WTC11 (cell line): ENCODE measurements at regions not wholly inside any gene's neighbourhood (a gene's known extent, or its start where the extent isn't known, plus 50 kb on each side); places are given as distances from the start of the nearest gene placed in this dataset.

Experiments used
- ATAC-seq: fragments of 200-7000 bp; cut with Tn5 transposase; 2 replicates; pipeline ENCODE4 v1.10.0; 2021; ENCODE audit warnings: mild to moderate bottlenecking, moderate library complexity
- CTCF ChIA-PET: fragments of 300-600 bp; sonication (Branson Sonifier 250); formaldehyde crosslinking; loops from one replicate; lab custom pipeline; 2021; ENCODE audit warnings: antibody characterized with exemption; lab: Charles Lee
- POLR2A ChIA-PET: fragments of 350-600 bp; sonication (Branson Sonifier 250); formaldehyde crosslinking; loops from one replicate; lab custom pipeline; 2021; ENCODE audit warnings: antibody characterized with exemption; lab: Charles Lee
- DNase-seq: peaks from one replicate; pipeline ENCODE4 v3.0.0; 2021; ENCODE audit warnings: low spot score
- H3K27ac Mint-ChIP-seq: 2 replicates; pipeline ENCODE4 v1.8.0; 2021; ENCODE audit warnings: mixed read lengths
- H3K27me3 Mint-ChIP-seq: 2 replicates; pipeline ENCODE4 v1.8.0; 2021; ENCODE audit warnings: low read depth, mild to moderate bottlenecking, moderate library complexity, mixed read lengths
- H3K36me3 Mint-ChIP-seq: 2 replicates; pipeline ENCODE4 v1.8.0; 2021; ENCODE audit warnings: mixed read lengths
- H3K4me1 Mint-ChIP-seq: 2 replicates; pipeline ENCODE4 v1.8.0; 2022; ENCODE audit warnings: mixed read lengths
- H3K4me3 Mint-ChIP-seq: 2 replicates; pipeline ENCODE4 v1.8.0; 2021; ENCODE audit warnings: mild to moderate bottlenecking, moderate library complexity, mixed read lengths
- H3K9me3 Mint-ChIP-seq: 2 replicates; pipeline ENCODE4 v1.8.0; 2021; ENCODE audit warnings: mixed read lengths
- AR ChIP-seq: fragments of 250-450 bp; sonication (Bioruptor Pico); IDR thresholded peaks from 2 replicates; pipeline ENCODE4 v1.9.0; 2021; ENCODE audit warnings: mild to moderate bottlenecking
- ARID4B ChIP-seq: sonication (generic); formaldehyde crosslinking; IDR thresholded peaks from 2 replicates; pipeline ENCODE4 v1.8.0; 2023; ENCODE audit warnings: missing genetic modification reagents, mild to moderate bottlenecking, borderline replicate concordance
- ATF2 ChIP-seq: sonication (generic); formaldehyde crosslinking; IDR thresholded peaks from 2 replicates; pipeline ENCODE4 v1.8.1; 2022; ENCODE audit warnings: low read depth, missing genetic modification reagents, borderline replicate concordance
- ESRRA ChIP-seq: sonication (generic); formaldehyde crosslinking; IDR thresholded peaks from 2 replicates; pipeline ENCODE4 v1.8.1; 2022; ENCODE audit warnings: mild to moderate bottlenecking, missing genetic modification reagents, borderline replicate concordance
- GRHL2 ChIP-seq: fragments of 250-450 bp; sonication (Bioruptor Pico); IDR thresholded peaks from 2 replicates; pipeline ENCODE4 v1.8.0; 2022; ENCODE audit warnings: mild to moderate bottlenecking, moderate library complexity; ENCODE audit not compliant: insufficient replicate concordance, severe bottlenecking
- HMGA2 ChIP-seq: fragments of 250-450 bp; sonication (Bioruptor Pico); IDR thresholded peaks from 2 replicates; pipeline ENCODE4 v1.4.0; 2021; ENCODE audit warnings: mild to moderate bottlenecking, moderate library complexity
- KAT7 ChIP-seq: sonication (generic); formaldehyde crosslinking; IDR thresholded peaks from 2 replicates; pipeline ENCODE4 v1.8.1; 2023; ENCODE audit warnings: missing genetic modification reagents, mild to moderate bottlenecking, borderline replicate concordance
- MXD4 ChIP-seq: fragments of 250-450 bp; sonication (Bioruptor Pico); IDR thresholded peaks from 2 replicates; pipeline ENCODE4 v1.8.0; 2021; ENCODE audit warnings: mild to moderate bottlenecking, moderate library complexity, borderline replicate concordance
- NFE2L1 ChIP-seq: sonication (generic); formaldehyde crosslinking; IDR thresholded peaks from 2 replicates; pipeline ENCODE4 v1.8.1; 2023; ENCODE audit warnings: missing genetic modification reagents
- NR3C1 ChIP-seq: sonication (generic); formaldehyde crosslinking; conservative IDR thresholded peaks from 2 replicates; pipeline ENCODE4 v1.8.1; 2023; ENCODE audit warnings: low read depth, mild to moderate bottlenecking, missing genetic modification reagents
- RORB ChIP-seq: fragments of 250-450 bp; sonication (Bioruptor Pico); IDR thresholded peaks from 2 replicates; pipeline ENCODE4 v1.9.0; 2021; ENCODE audit warnings: mild to moderate bottlenecking
- SMAD4 ChIP-seq: sonication (generic); formaldehyde crosslinking; IDR thresholded peaks from 2 replicates; pipeline ENCODE4 v1.8.0; 2022; ENCODE audit warnings: mild to moderate bottlenecking, missing genetic modification reagents
- SOX15 ChIP-seq: fragments of 250-450 bp; sonication (Bioruptor Pico); IDR thresholded peaks from 2 replicates; pipeline ENCODE4 v1.9.0; 2021; ENCODE audit warnings: mild to moderate bottlenecking
- TEAD1 ChIP-seq: sonication (generic); formaldehyde crosslinking; IDR thresholded peaks from 2 replicates; pipeline ENCODE4 v1.8.0; 2022; ENCODE audit warnings: mild to moderate bottlenecking, missing genetic modification reagents
- TEAD4 ChIP-seq: sonication (generic); formaldehyde crosslinking; IDR thresholded peaks from 2 replicates; pipeline ENCODE4 v1.8.0; 2022; ENCODE audit warnings: mild to moderate bottlenecking, missing genetic modification reagents
- ZNF263 ChIP-seq: sonication (generic); formaldehyde crosslinking; IDR thresholded peaks from 2 replicates; pipeline ENCODE4 v1.8.1; 2022; ENCODE audit warnings: low read depth, mild to moderate bottlenecking, moderate library complexity, missing genetic modification reagents
- TF ChIP-seq, protein P1 (sequence below): sonication (generic); formaldehyde crosslinking; conservative IDR thresholded peaks from 2 replicates; pipeline ENCODE4 v1.8.1; 2023; ENCODE audit warnings: mild to moderate bottlenecking, low read depth, missing genetic modification reagents, moderate library complexity
- TF ChIP-seq, protein P2 (sequence below): sonication (generic); formaldehyde crosslinking; IDR thresholded peaks from 2 replicates; pipeline ENCODE4 v1.8.1; 2023; ENCODE audit warnings: mild to moderate bottlenecking, missing genetic modification reagents, moderate library complexity
- TF ChIP-seq, protein P3 (sequence below): sonication (generic); formaldehyde crosslinking; IDR thresholded peaks from 2 replicates; pipeline ENCODE4 v1.8.1; 2022; ENCODE audit warnings: low read depth, mild to moderate bottlenecking, moderate library complexity, missing genetic modification reagents, borderline replicate concordance

DNA sequence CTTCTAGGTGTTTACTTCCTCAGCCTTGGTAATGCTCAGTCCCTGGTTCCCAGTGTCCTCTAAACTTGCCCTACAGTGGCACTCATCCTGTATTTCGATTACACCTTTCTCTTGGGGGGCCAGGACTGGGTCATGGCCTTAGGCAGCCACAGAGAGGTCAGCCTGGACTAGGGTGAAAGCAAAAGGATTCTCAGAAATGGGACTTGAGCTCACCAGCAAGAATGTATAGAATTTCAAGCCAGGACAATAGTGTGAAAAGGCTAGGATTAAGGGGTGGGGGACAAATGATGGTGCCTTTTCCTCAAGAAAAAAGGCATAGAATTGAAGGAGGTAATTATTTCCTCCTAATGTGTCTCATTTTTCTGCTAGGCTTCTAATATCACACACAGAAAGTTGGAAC is 166.8 kb upstream of the RUNX1 start:
- no peak overlapping the region for H3K4me3 Mint-ChIP-seq
- no peaks in the 10 kb centered on the region for H3K36me3 Mint-ChIP-seq
- TF ChIP-seq HMGA2 (CRISPR knock-in tag) (no peak), NR3C1 (no peak)
- no peak for ATAC-seq
- CTCF ChIA-PET: interaction anchor here (1.7 kb wide), 1 partner anchor 11 kb away, joined by 5 read pairs; no protein-coding TSS in a partner anchor
- no peak for DNase-seq
- no peak overlapping the region for H3K27ac Mint-ChIP-seq
- H3K4me1 Mint-ChIP-seq: no peaks in the 10 kb centered on the region
- H3K27me3 Mint-ChIP-seq: no peaks in the 10 kb centered on the region
- H3K9me3 Mint-ChIP-seq: peaks cover 4% of the 10 kb centered on the region; the same call in 1 of the 2 replicates
- POLR2A ChIA-PET: no interaction called here

- H3K27me3 Mint-ChIP-seq: no peaks in the 10 kb centered on the region
- ChIA-PET POLR2A (no interaction called here), CTCF (no interaction called here)
- no peaks in the 10 kb centered on the region for H3K4me1 Mint-ChIP-seq
- H3K27ac Mint-ChIP-seq: no peak overlapping the region
- TF ChIP-seq ESRRA (CRISPR knock-in tag) (no peak), TEAD4 (CRISPR knock-in tag) (no peak), NFE2L1 (CRISPR knock-in tag) (no peak), GRHL2 (CRISPR knock-in tag) (no peak), TEAD1 (CRISPR knock-in tag) (no peak), ARID4B (CRISPR knock-in tag) (no peak), ZNF263 (CRISPR knock-in tag) (no peak), AR (CRISPR knock-in tag) (no peak), ATF2 (CRISPR knock-in tag) (no peak), KAT7 (no peak), SMAD4 (CRISPR knock-in tag) (no peak), RORB (no peak), MXD4 (no peak), SOX15 (CRISPR knock-in tag) (no peak)
- TF ChIP-seq, protein P1, sequence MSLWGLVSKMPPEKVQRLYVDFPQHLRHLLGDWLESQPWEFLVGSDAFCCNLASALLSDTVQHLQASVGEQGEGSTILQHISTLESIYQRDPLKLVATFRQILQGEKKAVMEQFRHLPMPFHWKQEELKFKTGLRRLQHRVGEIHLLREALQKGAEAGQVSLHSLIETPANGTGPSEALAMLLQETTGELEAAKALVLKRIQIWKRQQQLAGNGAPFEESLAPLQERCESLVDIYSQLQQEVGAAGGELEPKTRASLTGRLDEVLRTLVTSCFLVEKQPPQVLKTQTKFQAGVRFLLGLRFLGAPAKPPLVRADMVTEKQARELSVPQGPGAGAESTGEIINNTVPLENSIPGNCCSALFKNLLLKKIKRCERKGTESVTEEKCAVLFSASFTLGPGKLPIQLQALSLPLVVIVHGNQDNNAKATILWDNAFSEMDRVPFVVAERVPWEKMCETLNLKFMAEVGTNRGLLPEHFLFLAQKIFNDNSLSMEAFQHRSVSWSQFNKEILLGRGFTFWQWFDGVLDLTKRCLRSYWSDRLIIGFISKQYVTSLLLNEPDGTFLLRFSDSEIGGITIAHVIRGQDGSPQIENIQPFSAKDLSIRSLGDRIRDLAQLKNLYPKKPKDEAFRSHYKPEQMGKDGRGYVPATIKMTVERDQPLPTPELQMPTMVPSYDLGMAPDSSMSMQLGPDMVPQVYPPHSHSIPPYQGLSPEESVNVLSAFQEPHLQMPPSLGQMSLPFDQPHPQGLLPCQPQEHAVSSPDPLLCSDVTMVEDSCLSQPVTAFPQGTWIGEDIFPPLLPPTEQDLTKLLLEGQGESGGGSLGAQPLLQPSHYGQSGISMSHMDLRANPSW (CRISPR knock-in tag): no peak
- TF ChIP-seq, protein P2, sequence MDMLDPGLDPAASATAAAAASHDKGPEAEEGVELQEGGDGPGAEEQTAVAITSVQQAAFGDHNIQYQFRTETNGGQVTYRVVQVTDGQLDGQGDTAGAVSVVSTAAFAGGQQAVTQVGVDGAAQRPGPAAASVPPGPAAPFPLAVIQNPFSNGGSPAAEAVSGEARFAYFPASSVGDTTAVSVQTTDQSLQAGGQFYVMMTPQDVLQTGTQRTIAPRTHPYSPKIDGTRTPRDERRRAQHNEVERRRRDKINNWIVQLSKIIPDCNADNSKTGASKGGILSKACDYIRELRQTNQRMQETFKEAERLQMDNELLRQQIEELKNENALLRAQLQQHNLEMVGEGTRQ: no peak
- TF ChIP-seq, protein P3, sequence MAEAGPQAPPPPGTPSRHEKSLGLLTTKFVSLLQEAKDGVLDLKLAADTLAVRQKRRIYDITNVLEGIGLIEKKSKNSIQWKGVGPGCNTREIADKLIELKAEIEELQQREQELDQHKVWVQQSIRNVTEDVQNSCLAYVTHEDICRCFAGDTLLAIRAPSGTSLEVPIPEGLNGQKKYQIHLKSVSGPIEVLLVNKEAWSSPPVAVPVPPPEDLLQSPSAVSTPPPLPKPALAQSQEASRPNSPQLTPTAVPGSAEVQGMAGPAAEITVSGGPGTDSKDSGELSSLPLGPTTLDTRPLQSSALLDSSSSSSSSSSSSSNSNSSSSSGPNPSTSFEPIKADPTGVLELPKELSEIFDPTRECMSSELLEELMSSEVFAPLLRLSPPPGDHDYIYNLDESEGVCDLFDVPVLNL: no peak
- H3K36me3 Mint-ChIP-seq: no peaks in the 10 kb centered on the region
- no peak for DNase-seq
- no peak overlapping the region for H3K4me3 Mint-ChIP-seq
- peaks cover 12% of the 10 kb centered on the region for H3K9me3 Mint-ChIP-seq
- no peak for ATAC-seq
Observed at GRCh38 chr21:35212393-35213127, 163.5 kb upstream of the RUNX1 start.
